Fibroblast of villous mesenchyme (primary cell): ENCODE measurements at regions not wholly inside any gene's neighbourhood (a gene's known extent, or its start where the extent isn't known, plus 50 kb on each side); places are given as distances from the start of the nearest gene placed in this dataset.
"Not testable (repeated sequence)": the region's sequence is repeated elsewhere in the genome, so short reads cannot be mapped to it uniquely, and the experiment has no call there.

Experiments used
- DNase-seq: peaks from one replicate; pipeline ENCODE4 v3.0.0-alpha.2; 2010; ENCODE audit warnings: low read depth
- H3K4me3 ChIP-seq: 2 replicates; pipeline ENCODE4 v1.5.1; 2011; ENCODE audit warnings: low read depth, mild to moderate bottlenecking, low read length
- CTCF ChIP-seq: IDR thresholded peaks from 2 replicates; pipeline ENCODE4 v1.5.1; 2012; ENCODE audit warnings: low read depth, mild to moderate bottlenecking, low read length; ENCODE audit not compliant: insufficient read depth

DNA sequence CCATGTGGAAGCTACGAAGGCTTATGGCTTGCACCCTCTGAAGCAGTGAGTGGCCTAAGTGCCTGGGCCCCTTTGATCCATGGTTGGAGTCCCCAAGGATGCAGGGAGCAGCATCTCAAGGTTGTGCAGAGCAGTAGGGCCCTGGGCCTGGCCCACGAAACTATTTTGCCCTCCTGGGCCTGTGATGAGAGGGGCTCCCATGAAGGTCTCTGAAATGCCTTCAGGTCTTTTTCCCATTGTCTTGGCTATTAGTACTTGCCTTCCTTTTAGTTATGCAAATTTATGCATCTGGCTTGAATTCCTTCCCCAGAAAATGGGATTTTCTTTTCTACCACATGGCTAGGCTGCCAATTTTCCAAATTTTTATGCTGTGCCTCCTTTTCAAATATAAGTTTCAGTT is 158.8 kb upstream of the MME start:
- no peak for TF ChIP-seq CTCF
- no peak for DNase-seq
- H3K4me3 ChIP-seq = no peak overlapping the region

DNA sequence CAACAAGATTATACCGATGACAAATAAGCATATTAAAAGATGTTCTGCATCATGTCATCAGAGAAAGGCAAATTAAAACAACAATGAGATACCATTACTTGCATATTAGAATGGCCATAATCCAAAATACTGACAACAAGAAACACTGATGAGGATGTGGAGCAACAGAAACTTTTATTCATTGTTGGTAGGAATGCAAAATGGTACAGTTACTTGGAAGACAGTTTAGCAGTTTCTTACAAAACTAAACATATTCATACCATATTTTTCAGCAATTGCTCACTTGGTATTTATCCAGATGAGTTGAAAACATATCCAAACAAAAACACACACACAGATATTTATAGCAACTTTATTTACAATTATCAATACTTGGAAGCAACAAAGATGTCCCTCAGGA is 160.9 kb upstream of the MME start:
- TF ChIP-seq CTCF = no peak
- no peak for DNase-seq
- H3K4me3 ChIP-seq = no peak overlapping the region

- peak; percentile 44 for DNase-seq
- peak; percentile 62 for TF ChIP-seq CTCF
- no peak overlapping the region for H3K4me3 ChIP-seq
These were observed 175.8 kb upstream of the MME start for GRCh38 chr3:154904328-154904727.

DNA sequence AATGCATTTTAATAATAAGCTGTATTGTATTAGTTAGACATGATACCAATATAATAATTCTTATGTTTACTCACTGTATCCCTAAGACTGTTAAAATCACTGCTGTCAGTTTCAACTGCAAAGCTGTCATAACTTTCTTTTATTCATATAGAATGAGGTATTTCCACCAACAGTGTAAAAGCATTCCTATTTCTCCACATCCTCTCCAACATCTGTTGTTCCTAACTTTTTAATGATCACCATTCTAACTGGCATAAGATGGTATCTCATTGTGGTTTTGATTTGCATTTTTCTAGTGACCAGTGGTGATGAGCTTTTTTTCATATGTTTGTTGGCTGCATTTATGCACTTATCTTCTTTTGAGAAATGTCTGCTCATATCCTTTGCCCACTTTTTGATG is 177.6 kb upstream of the MME start:
- DNase-seq, H3K4me3 ChIP-seq: not testable (repeated sequence)

DNA sequence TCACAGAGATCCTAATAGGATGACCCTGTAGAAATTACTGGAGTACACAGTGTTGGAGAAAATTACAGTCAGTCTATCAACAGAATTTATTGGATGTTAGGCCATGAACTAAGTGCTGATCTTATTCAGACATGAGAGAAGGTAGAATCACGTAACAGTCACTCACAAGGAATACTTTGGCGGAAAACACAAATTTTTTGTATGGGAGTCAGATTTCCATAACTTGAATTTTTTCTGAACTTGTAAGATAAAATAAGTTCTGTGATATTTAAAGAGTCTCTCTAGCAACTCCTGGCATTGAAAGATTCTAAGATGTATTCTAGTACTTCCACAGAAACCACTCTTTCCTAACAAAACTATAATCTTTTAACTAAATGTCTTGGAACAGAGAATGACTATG is 178.8 kb upstream of the MME start:
- H3K4me3 ChIP-seq = no peak overlapping the region
- no peak for DNase-seq
- TF ChIP-seq CTCF = no peak

GRCh38 chr3:154900816-154901215 is 179.3 kb upstream of the MME start:
- DNase-seq = no peak
- TF ChIP-seq CTCF = no peak
- no peak overlapping the region for H3K4me3 ChIP-seq

- H3K4me3 ChIP-seq = no peak overlapping the region
- TF ChIP-seq CTCF = no peak
- no peak for DNase-seq
These were observed 181.2 kb upstream of the MME start for GRCh38 chr3:154898916-154899315.

DNA sequence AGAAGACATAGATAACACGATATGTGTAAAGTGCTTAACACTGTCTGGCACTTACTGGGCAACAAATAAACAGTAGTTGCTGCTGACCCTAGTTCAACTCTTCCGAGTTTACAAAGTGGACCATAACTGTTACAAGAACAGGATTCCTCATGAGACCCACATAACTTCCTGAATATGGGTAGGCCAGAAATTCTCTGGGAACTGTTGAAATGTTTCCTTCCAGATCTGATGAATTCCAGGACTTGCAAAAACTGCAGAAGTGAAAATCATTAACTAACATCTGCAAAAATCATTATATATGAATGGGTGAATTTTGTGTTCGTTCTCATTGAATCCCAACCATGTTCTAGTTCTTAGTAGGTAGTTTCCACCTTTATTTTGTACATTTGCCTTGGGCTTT is 181.7 kb upstream of the MME start:
- peak; percentile 59 for DNase-seq
- no peak overlapping the region for H3K4me3 ChIP-seq
- no peak for TF ChIP-seq CTCF
